Liver (tissue), 8 donors: ENCODE measurements at regions not wholly inside any gene's neighbourhood (a gene's known extent, or its start where the extent isn't known, plus 50 kb on each side); places are given as distances from the start of the nearest gene placed in this dataset.

ENCODE experiments used
- DNase-seq: peaks from one replicate; pipeline ENCODE4 v3.0.0-alpha.2; 2017; ENCODE audit warnings: low spot score
- H3K27ac ChIP-seq, 2 donors: one replicate each; pipeline ENCODE4 v1.7.0; 2013; ENCODE audit warnings: inconsistent platforms in 2 of 2, low read length in 2 of 2, control low read depth in 1 of 2, low read depth in 1 of 2, mild to moderate bottlenecking in 1 of 2
- H3K27me3 ChIP-seq, 4 donors: one replicate each; pipeline versions ENCODE4 v1.6.1 to v1.7.0; 2013; ENCODE audit warnings: low read length in 3 of 4, inconsistent platforms in 1 of 4, mild to moderate bottlenecking in 1 of 4, moderate library complexity in 1 of 4; ENCODE audit not compliant: control insufficient read depth in 4 of 4, insufficient read depth in 4 of 4
- H3K36me3 ChIP-seq, 4 donors: one replicate each; pipeline versions ENCODE4 v1.6.1 to v1.7.0; 2013; ENCODE audit warnings: low read length in 3 of 4, mild to moderate bottlenecking in 3 of 4, low read depth in 1 of 4, moderate library complexity in 1 of 4; ENCODE audit not compliant: control insufficient read depth in 4 of 4, insufficient read depth in 3 of 4
- H3K4me1 ChIP-seq, 4 donors: one replicate each; pipeline versions ENCODE4 v1.6.1 to v1.7.0; 2013; ENCODE audit warnings: low read length in 3 of 4, mild to moderate bottlenecking in 3 of 4, moderate library complexity in 1 of 4; ENCODE audit not compliant: control insufficient read depth in 4 of 4, insufficient read depth in 4 of 4
- H3K4me3 ChIP-seq, 3 donors: one replicate each; pipeline versions ENCODE4 v1.6.1 to v1.7.0; 2013; ENCODE audit warnings: low read length in 3 of 3, control low read depth in 1 of 3, low read depth in 1 of 3, mild to moderate bottlenecking in 1 of 3
- H3K9ac ChIP-seq, 2 donors: one replicate each; pipeline ENCODE4 v1.7.0; 2013; ENCODE audit warnings: low read length in 2 of 2, mild to moderate bottlenecking in 2 of 2, moderate library complexity in 2 of 2, control low read depth in 1 of 2, low read depth in 1 of 2
- H3K9me3 ChIP-seq, 4 donors: one replicate each; pipeline versions ENCODE4 v1.6.1 to v1.7.0; 2013; ENCODE audit warnings: low read length in 3 of 4; ENCODE audit not compliant: control insufficient read depth in 4 of 4
- EGR1 ChIP-seq, 2 donors: IDR thresholded peaks; 2 replicates each; pipeline ENCODE4 v1.6.1; 2016 to 2018; ENCODE audit warnings: antibody characterized with exemption in 2 of 2, low read depth in 2 of 2
- FOXA1 ChIP-seq: IDR thresholded peaks from 2 replicates; pipeline ENCODE4 v1.6.1; 2016; ENCODE audit warnings: antibody characterized with exemption
- FOXA2 ChIP-seq: IDR thresholded peaks from 2 replicates; pipeline ENCODE4 v1.6.1; 2016; ENCODE audit warnings: antibody characterized with exemption
- GABPA ChIP-seq, 2 donors: IDR thresholded peaks in 1 of 2; conservative IDR thresholded peaks in 1 of 2; 2 replicates each; pipeline ENCODE4 v1.6.1; 2016; ENCODE audit warnings: antibody characterized with exemption in 2 of 2, mild to moderate bottlenecking in 1 of 2, moderate library complexity in 1 of 2
- HNF4A ChIP-seq, 2 donors: conservative IDR thresholded peaks; 2 replicates each; pipeline ENCODE4 v1.6.1; 2016; ENCODE audit warnings: antibody characterized with exemption in 2 of 2, mild to moderate bottlenecking in 2 of 2
- HNF4G ChIP-seq: IDR thresholded peaks from 2 replicates; pipeline ENCODE4 v1.6.1; 2016; ENCODE audit warnings: antibody characterized with exemption
- NR2F2 ChIP-seq: IDR thresholded peaks from 2 replicates; pipeline ENCODE4 v1.6.1; 2016; ENCODE audit warnings: antibody characterized with exemption
- RAD21 ChIP-seq, 2 donors: IDR thresholded peaks; 2 replicates each; pipeline ENCODE4 v1.6.1; 2016; ENCODE audit warnings: antibody characterized with exemption in 2 of 2, mild to moderate bottlenecking in 2 of 2
- RXRA ChIP-seq, 2 donors: IDR thresholded peaks; 2 replicates each; pipeline ENCODE4 v1.6.1; 2017 to 2018; ENCODE audit warnings: antibody characterized with exemption in 2 of 2, mild to moderate bottlenecking in 1 of 2
- TAF1 ChIP-seq: conservative IDR thresholded peaks from 2 replicates; pipeline ENCODE4 v1.6.1; 2016; ENCODE audit warnings: antibody characterized with exemption, mild to moderate bottlenecking
- YY1 ChIP-seq: IDR thresholded peaks from 2 replicates; pipeline ENCODE4 v1.6.1; 2016; ENCODE audit warnings: antibody characterized with exemption, mild to moderate bottlenecking
- WGBS: extraction: QIAGEN DNeasy Blood & Tissue Kit; methylation state at CpG from one replicate; pipeline ENCODE4 v1.1.7; 2013; 5-methylcytosine and 5-hydroxymethylcytosine counted together
- TF ChIP-seq, protein P1 (sequence below): IDR thresholded peaks from 2 replicates; pipeline ENCODE4 v1.6.1; 2016; ENCODE audit warnings: antibody characterized with exemption
- TF ChIP-seq, protein P2 (sequence below): IDR thresholded peaks from 2 replicates; pipeline ENCODE4 v1.6.1; 2016; ENCODE audit warnings: antibody characterized with exemption
- TF ChIP-seq, protein P3 (sequence below): IDR thresholded peaks from 2 replicates; pipeline ENCODE4 v1.6.1; 2016; ENCODE audit warnings: antibody characterized with exemption
- TF ChIP-seq, protein P4 (sequence below): fragments of 150-350 bp; IDR thresholded peaks from 2 replicates; pipeline ENCODE4 v1.5.1; 2017; ENCODE audit warnings: improper control_type of control experiment, low read depth, low read length; ENCODE audit not compliant: missing input control
- donor health status: healthy.
- donor health status: healthy.
- donor health status: healthy.
- donor health status: healthy.
- donor health status: healthy.

DNA sequence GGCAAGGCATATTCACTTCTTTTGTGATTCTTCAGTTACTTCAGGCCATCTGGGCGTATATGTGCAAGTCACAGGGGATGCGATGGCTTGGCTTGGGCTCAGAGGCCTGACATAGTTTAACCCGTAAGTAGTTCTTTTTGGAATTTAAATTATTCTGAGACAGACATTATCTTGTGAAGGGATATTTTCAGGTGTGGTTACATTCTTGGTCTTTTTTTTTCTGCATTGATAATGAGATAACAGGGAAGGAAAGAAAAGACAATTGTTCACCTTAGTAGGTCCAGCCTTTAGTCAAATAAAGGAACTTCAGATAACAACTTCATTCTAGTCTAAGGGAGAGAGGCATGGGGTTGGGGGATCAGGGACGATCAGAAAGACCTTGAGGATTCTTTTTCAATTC, 74.8 kb downstream of the TEX13C start:
- Histone ChIP-seq H3K9ac (no peak overlapping the region), H3K27me3 (no peaks in the 10 kb centered on the region), H3K27ac (no peak overlapping the region), H3K36me3 (no peaks in the 10 kb centered on the region), H3K4me3 (no peak overlapping the region), H3K4me1 (no peaks in the 10 kb centered on the region), H3K9me3 (no peaks in the 10 kb centered on the region)
- no peak for TF ChIP-seq HNF4A (conservative IDR thresholded peaks at IDR 0.05)
- no peak for TF ChIP-seq EGR1 (IDR thresholded peaks at IDR 0.05; ENCODE audit: low read depth in 2 of 2)
- no peak for TF ChIP-seq TAF1
- TF ChIP-seq, protein P1, sequence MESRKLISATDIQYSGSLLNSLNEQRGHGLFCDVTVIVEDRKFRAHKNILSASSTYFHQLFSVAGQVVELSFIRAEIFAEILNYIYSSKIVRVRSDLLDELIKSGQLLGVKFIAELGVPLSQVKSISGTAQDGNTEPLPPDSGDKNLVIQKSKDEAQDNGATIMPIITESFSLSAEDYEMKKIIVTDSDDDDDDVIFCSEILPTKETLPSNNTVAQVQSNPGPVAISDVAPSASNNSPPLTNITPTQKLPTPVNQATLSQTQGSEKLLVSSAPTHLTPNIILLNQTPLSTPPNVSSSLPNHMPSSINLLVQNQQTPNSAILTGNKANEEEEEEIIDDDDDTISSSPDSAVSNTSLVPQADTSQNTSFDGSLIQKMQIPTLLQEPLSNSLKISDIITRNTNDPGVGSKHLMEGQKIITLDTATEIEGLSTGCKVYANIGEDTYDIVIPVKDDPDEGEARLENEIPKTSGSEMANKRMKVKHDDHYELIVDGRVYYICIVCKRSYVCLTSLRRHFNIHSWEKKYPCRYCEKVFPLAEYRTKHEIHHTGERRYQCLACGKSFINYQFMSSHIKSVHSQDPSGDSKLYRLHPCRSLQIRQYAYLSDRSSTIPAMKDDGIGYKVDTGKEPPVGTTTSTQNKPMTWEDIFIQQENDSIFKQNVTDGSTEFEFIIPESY = no peak
- TF ChIP-seq YY1 = no peak
- TF ChIP-seq HNF4G = no peak
- no peak for TF ChIP-seq FOXA2
- no peak for TF ChIP-seq RXRA (IDR thresholded peaks at IDR 0.05)
- TF ChIP-seq, protein P2, sequence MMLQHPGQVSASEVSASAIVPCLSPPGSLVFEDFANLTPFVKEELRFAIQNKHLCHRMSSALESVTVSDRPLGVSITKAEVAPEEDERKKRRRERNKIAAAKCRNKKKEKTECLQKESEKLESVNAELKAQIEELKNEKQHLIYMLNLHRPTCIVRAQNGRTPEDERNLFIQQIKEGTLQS = no peak
- no peak for TF ChIP-seq RAD21 (IDR thresholded peaks at IDR 0.05)
- no peak for TF ChIP-seq NR2F2
- WGBS = 75% methylated on average over 4 of the region's 4 CpGs
- DNase-seq = no peak

DNA sequence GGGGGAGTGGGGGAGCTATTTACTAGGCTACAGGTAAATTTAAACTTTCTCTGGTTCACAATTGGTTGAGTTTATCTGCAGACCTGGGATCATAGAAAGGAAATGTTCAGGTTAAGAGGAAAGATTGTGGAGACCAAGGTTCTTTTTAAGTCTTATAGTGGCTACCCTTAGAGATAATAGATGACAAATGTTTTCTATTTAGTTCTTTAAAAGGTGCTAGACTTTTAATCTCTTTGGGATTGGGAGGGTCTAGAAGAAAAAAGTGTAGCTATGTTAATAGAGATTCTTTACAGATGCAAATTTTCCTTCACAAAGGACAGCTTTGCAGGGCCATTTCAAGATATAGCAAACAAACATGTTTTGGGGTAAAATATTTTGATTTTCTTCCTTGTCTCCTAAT, 76.0 kb downstream of the TEX13C start:
- DNase-seq = no peak
- no peaks in the 10 kb centered on the region for H3K36me3 ChIP-seq
- no peaks in the 10 kb centered on the region for H3K9me3 ChIP-seq
- TF ChIP-seq, protein P1 = no peak
- no peak for TF ChIP-seq FOXA1
- TF ChIP-seq RXRA (IDR thresholded peaks at IDR 0.05) = no peak
- no peak for TF ChIP-seq GABPA (IDR thresholded peaks at IDR 0.05 in 1 of 2, conservative IDR thresholded peaks at IDR 0.05 in 1 of 2)
- TF ChIP-seq, protein P3, sequence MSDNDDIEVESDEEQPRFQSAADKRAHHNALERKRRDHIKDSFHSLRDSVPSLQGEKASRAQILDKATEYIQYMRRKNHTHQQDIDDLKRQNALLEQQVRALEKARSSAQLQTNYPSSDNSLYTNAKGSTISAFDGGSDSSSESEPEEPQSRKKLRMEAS = no peak
- no peak for TF ChIP-seq HNF4G
- TF ChIP-seq, protein P4, sequence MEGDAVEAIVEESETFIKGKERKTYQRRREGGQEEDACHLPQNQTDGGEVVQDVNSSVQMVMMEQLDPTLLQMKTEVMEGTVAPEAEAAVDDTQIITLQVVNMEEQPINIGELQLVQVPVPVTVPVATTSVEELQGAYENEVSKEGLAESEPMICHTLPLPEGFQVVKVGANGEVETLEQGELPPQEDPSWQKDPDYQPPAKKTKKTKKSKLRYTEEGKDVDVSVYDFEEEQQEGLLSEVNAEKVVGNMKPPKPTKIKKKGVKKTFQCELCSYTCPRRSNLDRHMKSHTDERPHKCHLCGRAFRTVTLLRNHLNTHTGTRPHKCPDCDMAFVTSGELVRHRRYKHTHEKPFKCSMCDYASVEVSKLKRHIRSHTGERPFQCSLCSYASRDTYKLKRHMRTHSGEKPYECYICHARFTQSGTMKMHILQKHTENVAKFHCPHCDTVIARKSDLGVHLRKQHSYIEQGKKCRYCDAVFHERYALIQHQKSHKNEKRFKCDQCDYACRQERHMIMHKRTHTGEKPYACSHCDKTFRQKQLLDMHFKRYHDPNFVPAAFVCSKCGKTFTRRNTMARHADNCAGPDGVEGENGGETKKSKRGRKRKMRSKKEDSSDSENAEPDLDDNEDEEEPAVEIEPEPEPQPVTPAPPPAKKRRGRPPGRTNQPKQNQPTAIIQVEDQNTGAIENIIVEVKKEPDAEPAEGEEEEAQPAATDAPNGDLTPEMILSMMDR = no peak
- TF ChIP-seq TAF1 = no peak
- no peak overlapping the region for H3K4me3 ChIP-seq
- H3K27me3 ChIP-seq = no peaks in the 10 kb centered on the region
- no peak overlapping the region for H3K9ac ChIP-seq
- no peak overlapping the region for H3K27ac ChIP-seq
- no peaks in the 10 kb centered on the region for H3K4me1 ChIP-seq
